HG02981 (cell line): ENCODE measurements at regions not wholly inside any gene's neighbourhood (a gene's known extent, or its start where the extent isn't known, plus 50 kb on each side); places are given as distances from the start of the nearest gene placed in this dataset.
"Not testable (repeated sequence)": the region's sequence is repeated elsewhere in the genome, so short reads cannot be mapped to it uniquely, and the experiment has no call there.

Source experiments
- ATAC-seq: cut with Tn5 transposase; IDR thresholded peaks from one replicate; pipeline ENCODE4 v1.9.1; 2021; ENCODE audit warnings: mild to moderate bottlenecking, moderate library complexity; ENCODE audit not compliant: unreplicated experiment

- ATAC-seq = no peak
Measured at GRCh38 chr10:91080776-91081175, 139.7 kb upstream of the PCGF5 start.

DNA sequence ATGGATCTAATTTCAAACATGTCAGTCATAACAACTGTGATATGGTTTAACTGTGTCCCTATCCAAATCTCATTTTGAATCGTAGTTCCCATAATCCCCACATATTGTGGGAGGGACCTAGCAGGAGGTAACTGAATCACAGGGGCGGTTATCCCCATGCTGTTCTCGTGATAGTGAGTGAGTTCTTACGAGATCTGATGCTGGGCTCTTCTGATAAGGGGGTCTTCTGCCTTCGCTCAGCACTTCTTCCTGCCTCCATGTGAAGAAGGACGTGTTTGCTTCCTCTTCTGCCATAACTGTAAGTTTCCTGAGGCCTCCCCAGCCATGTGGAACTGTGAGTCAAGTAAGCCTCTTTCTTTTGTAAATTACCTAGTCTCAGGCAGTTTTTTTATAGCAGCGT is 138.0 kb upstream of the PCGF5 start:
- no peak for ATAC-seq

DNA sequence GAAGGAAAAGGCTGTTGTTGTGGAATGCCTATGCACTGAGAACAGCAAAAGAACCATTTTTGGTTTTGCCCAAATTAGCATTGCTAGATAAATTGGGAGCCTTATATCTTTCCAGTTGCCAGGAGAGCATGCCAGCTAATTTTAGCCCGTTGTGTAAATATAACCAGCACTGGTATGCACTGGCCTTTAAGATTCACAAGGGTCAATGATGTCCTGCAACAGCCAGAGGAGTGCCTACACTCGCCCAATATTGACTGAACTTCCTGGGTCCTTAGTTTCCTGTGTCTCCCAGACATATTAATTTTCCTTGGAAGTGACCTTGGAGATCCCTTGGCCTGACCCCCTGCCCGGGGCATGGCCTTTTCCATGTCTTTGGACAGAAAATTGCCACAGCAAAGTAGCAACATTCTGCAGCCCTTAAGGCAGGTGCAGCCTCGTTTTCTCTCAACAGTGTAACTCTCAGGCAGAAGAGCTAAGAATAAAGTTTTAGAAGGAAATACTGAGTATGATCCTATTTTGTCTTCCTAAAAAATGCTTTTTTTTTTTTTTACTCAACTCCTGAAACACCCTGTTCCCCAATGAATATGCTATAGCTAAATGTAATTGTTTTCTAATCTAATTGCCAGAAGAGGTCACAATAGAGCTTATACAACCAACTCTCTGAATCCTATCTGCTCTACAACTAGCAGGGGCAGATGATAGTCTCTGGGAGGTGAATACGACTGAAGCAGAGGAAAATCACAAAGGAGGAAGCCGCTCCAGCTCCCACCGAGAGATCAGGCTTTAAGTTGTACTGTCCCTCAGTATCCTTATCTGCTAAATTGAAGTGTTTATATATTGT is 131.9 kb upstream of the PCGF5 start:
- no peak for ATAC-seq

DNA sequence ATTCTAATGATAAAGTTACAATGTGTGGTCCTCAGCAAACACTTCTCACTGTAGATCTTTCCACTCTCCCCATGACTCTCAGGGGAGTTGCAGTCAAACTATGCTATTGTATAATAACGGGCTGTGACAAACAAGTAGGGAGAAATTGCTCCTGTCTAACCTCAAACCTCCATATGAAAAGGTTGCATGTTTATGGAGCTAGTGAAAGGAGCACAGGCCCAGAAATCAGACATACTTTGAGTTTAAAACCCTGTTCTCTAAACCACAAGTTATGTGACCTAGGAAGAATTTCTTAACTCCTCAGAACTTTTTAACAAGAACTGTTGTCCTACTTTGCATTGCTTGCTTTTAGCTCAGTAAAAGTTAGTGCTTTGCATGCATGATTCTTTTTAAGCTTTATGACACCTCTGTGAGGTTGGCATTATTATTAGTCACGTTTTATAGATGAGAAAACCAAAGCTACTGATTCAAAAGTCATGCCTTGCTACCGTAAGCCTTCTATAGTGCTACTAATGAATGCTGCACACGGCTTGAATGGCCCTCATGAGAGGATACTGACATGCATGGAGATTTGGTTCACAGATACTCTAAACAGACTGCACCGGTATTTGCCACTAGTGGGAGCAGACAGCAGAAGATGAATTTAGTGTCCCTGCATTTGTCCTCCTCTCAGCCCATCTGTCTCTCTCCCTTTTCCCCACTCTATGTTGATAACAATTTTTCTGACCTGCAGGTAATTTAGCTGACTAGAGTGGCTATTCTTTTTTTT is 129.5 kb upstream of the PCGF5 start:
- ATAC-seq = no peak

DNA sequence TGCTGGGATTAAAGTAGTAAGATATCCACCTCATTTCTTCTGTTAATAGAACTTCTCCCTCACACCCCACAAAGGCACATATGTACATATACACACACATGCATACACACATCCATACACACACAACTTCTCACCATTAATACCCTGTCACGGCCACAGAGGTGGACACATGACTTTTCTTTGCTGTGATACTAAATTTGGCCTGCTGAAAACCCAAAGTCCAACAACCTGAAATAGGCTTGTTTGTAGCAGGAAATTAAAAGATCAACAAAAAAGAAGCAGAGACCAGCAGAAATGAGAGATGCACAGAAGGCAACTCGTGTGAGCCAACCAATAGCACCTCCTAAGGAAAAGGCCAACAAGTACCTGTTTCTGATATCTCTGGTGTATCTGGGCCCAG is 128.7 kb upstream of the PCGF5 start:
- ATAC-seq = no peak

DNA sequence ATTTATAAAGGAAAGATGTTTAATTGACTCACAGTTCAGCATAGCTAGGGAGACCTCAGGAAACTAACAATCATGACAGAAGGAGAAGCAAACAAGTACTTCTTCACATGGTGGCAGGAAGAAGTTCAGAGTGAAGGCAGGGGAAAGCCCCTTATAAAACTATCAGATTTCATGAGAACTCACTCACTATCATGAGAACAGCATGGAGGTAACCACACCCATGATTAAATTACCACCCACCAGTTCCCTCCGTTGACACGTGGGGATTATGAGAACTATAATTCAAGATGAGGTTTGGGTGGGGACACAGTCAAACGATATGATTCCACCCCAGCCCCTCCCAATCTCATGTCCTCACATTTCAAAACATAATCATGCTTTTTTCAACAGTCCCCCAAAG is 124.2 kb upstream of the PCGF5 start:
- ATAC-seq = no peak

DNA sequence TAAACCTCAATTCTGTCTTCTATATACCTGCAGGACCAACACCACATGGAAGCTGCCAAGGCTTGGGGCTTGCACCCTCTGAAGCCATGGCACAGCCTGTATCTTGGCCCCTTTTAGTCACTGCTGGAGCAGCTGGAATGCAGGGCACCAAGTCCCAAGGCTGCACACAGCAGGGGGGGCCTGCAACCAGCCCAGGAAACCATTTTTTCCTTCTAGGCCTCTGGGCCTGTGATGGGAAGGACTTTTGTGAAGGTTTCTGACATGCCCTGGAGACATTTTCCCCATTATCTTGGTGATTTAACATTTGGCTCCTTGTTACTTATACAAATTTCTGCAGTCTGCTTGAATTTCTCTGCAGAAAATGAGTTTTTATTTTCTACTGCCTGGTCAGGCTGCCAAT is 123.2 kb upstream of the PCGF5 start:
- ATAC-seq = no peak

GRCh38 chr10:91098021-91098420 is 122.4 kb upstream of the PCGF5 start:
- not testable (repeated sequence) for ATAC-seq

- ATAC-seq = peak; percentile 78
Measured at GRCh38 chr10:91103384-91104192, 116.9 kb upstream of the PCGF5 start.

DNA sequence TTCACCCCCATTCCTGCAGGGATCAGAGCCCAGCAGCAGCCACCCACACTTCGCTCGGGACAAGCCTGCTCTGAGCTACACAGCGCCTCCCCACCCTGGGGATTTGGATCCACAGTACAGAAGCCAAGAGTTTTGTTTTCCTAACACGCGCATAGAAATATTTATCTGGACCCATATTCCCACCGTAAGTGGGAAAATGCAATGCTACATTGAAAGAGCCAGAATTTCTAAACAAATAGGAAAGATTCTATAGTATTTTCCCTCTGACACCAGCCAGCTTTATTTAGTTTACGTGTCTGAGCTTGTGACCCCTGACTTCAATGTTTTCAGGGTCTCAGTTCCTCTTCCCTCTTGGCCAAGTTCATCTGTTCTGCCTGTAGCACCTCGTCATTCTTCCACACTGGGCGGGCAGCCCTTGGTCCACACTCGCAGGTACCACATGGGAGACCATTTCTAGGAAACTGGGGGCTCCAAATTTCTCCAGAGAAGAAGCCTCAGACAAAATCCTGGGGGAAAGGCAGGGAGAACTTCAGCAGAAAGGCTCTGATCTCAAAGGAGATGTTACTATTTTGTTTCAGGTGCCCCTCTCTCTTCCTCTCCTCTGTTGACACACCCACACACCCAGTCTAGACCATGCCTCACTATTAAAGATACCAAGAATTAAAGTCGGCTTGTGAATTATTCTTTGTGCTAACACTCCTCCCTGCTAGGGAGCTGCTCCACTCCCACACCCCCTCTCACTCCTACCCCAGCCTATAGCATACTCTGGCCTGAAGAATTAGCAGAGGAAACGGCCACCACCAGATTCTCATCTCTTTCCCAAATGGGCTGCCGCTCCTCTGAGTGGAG is 116.0 kb upstream of the PCGF5 start:
- no peak for ATAC-seq

GRCh38 chr10:91105269-91105668 is 115.2 kb upstream of the PCGF5 start:
- no peak for ATAC-seq

- no peak for ATAC-seq
Measured at GRCh38 chr10:91108820-91109219, 111.6 kb upstream of the PCGF5 start.

GRCh38 chr10:91111060-91111459 is 109.4 kb upstream of the PCGF5 start:
- no peak for ATAC-seq

DNA sequence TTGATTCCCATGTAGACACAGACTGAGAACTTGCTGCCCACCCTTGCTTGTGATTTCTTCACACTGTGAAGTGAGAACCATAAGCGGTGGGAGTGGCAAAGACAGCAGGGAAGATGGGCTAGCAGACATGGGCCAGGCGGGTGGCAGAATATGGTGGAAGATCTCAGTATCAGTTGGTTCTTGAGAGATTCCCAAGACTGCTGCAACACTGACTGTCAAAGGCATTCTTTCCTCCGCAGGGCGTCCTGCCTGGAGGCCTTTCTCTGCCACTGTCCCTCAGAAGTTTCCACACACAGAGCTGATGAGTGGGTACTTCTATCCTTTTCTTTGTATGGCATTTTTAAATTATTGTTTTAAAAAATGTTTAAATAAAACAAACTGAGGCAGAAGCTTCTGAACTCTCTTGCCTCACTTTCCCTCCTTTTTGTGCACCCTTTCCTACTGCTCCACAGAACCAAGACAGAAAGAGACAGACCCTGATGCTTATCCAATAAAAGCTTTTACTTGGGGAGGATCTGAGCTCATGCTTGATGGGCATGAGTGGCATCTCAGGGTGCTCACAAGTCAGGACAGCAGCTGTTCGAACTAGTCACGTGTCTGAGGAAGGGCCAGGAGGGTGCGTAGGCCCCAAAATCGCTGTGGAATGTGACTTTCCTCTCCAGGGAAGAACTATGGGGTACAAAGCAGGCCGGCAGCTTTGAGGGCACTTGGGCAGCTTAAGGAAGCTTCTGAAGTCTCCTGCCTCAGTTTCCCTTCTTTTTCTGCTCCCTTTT is 104.7 kb upstream of the PCGF5 start:
- ATAC-seq = no peak

DNA sequence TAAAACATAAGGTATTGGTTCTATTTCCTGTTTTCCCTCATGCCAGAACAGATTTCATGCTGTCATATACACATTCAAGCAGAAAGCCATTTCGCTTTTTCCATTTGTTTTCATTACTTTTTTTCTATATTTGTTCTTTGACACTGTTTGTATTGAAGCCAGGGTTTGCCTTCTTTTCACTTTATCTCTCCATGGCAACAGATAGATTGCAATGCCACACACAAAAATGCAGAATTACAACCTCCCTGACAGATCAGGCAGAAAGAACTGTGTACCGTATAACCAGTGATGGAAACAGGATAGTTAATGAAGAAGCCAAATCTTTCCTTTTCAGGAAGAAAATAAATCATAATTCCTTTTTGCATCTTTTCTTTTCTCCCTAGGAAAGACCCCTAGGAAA is 103.0 kb upstream of the PCGF5 start:
- ATAC-seq = no peak

DNA sequence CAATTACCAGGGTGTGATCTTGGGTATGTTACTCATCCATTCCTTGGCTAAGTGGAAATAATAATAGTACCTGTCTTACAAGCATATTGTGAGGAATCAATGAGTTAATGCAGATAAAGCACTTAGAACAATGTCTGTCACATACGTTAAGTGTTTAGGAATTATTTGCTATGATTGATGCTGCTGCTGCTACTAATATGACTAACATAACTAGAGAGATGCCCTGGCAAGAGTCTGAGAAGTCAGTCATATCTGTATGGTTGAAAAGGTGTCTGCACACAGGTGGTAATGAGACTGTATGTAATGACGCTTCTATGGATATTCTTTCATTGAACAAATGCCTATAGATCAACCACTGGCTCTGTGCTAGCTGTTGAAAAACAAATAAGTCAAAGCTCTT is 100.1 kb upstream of the PCGF5 start:
- ATAC-seq = no peak

- no peak for ATAC-seq
Measured at GRCh38 chr10:91123261-91123660, 97.2 kb upstream of the PCGF5 start.

DNA sequence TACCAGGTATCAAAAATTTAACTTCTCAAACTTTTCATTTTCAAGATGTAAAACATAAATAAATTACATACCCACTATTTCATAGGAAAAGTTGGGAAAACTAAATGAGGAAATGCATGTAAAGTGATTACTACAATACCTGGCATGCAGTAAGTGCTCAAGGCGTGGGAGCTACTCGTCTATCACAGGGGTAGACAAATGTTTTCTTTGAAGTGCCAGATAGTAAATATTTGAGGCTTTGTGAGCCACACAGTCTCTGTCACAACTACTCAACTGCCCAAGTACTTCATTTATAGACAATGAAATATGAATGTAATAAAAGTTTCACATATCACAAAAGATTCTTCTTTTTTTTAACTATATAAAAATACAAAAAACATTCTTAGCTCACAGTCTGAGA is 96.4 kb upstream of the PCGF5 start:
- no peak for ATAC-seq

- no peak for ATAC-seq
Measured at GRCh38 chr10:91126471-91126870, 94.0 kb upstream of the PCGF5 start.
